Peyer's patch (tissue), 4 donors: ENCODE measurements at regions not wholly inside any gene's neighbourhood (a gene's known extent, or its start where the extent isn't known, plus 50 kb on each side); places are given as distances from the start of the nearest gene placed in this dataset.

Experiments used
- DNase-seq, 3 donors: peaks; one replicate each; pipeline ENCODE4 v3.0.0-alpha.2; 2017 to 2019
- H3K27ac ChIP-seq, 4 donors: fragments of 200-600 bp; sonication (generic); one replicate each; pipeline ENCODE4 v1.5.1; 2016 to 2019
- H3K27me3 ChIP-seq, 2 donors: fragments of 200-600 bp; sonication (generic); one replicate each; pipeline ENCODE4 v1.5.1; 2019
- H3K36me3 ChIP-seq, 3 donors: fragments of 200-600 bp; sonication (generic); one replicate each; pipeline ENCODE4 v1.5.1; 2016 to 2019
- H3K4me1 ChIP-seq, 4 donors: fragments of 200-600 bp; sonication (generic); one replicate each; pipeline ENCODE4 v1.5.1; 2016 to 2019
- H3K4me3 ChIP-seq, 4 donors: fragments of 200-600 bp; sonication (generic); 1 replicate in 3 of 4; 2 replicates in 1 of 4; pipeline ENCODE4 v1.5.1; 2016 to 2019; ENCODE audit warnings: mild to moderate bottlenecking in 1 of 4
- H3K9me3 ChIP-seq, 4 donors: fragments of 200-600 bp; sonication (generic); one replicate each; pipeline ENCODE4 v1.5.1; 2016 to 2019; ENCODE audit warnings: mild to moderate bottlenecking in 1 of 4
- POLR2A ChIP-seq, 2 donors: fragments of 450-650 bp; IDR thresholded peaks; one replicate each; pipeline ENCODE4 v1.5.1; 2017; ENCODE audit warnings: antibody characterized with exemption in 2 of 2, mild to moderate bottlenecking in 2 of 2, moderate library complexity in 2 of 2
- small RNA-seq, 2 donors: library from RNA; depleted of rRNA; stranded (forward); fragments of <200 nt; gene quantifications; one replicate each; pipeline ENCODE3, GENCODE V24; 2016
- TF ChIP-seq, protein P1 (sequence below), 6 experiments: fragments of 450-650 bp in 4 of 6; fragments of 200-600 bp in 2 of 6; sonication (generic) in 1 of 6; IDR thresholded peaks; one replicate each; pipeline ENCODE4 v1.5.1; 2017 to 2019; ENCODE audit warnings: antibody characterized with exemption in 6 of 6, mild to moderate bottlenecking in 3 of 6, moderate library complexity in 1 of 6

DNA sequence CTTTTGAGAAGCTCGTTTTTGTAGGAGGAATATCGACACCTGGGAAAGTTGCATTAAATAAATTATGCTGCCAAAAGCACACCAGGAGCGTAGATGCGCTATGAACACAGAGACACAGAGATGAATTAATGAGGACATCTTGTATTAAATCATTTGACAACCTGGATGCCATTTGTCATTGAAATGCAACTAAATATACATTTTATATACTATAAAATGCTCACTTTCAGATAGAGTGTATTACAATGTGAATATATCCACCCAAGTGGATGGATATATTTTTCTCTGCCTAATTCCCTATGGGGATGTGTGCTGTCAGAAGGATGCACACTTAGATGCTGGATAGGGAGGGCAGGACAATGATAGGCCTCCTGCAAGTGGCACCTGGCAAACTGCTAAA is 426.2 kb downstream of the RIT2 start:
- H3K9me3 ChIP-seq: no peaks in the 10 kb centered on the region
- H3K36me3 ChIP-seq: no peaks in the 10 kb centered on the region
- no peak overlapping the region for H3K27ac ChIP-seq
- H3K27me3 ChIP-seq: no peaks in the 10 kb centered on the region
- no peak for TF ChIP-seq POLR2A (IDR thresholded peaks at IDR 0.05)
- TF ChIP-seq, protein P1, sequence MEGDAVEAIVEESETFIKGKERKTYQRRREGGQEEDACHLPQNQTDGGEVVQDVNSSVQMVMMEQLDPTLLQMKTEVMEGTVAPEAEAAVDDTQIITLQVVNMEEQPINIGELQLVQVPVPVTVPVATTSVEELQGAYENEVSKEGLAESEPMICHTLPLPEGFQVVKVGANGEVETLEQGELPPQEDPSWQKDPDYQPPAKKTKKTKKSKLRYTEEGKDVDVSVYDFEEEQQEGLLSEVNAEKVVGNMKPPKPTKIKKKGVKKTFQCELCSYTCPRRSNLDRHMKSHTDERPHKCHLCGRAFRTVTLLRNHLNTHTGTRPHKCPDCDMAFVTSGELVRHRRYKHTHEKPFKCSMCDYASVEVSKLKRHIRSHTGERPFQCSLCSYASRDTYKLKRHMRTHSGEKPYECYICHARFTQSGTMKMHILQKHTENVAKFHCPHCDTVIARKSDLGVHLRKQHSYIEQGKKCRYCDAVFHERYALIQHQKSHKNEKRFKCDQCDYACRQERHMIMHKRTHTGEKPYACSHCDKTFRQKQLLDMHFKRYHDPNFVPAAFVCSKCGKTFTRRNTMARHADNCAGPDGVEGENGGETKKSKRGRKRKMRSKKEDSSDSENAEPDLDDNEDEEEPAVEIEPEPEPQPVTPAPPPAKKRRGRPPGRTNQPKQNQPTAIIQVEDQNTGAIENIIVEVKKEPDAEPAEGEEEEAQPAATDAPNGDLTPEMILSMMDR (IDR thresholded peaks at IDR 0.05): no peak
- H3K4me3 ChIP-seq: no peak overlapping the region
- no peaks in the 10 kb centered on the region for H3K4me1 ChIP-seq
- no peak for DNase-seq

Small RNAs in the stretch of these regions (small RNA-seq; reads per million reads assigned to genes)
- 0 reads per million in 2 donors for gene RNA5SP454
